Esophagus muscularis mucosa (tissue), 4 donors: ENCODE measurements at regions not wholly inside any gene's neighbourhood (a gene's known extent, or its start where the extent isn't known, plus 50 kb on each side); places are given as distances from the start of the nearest gene placed in this dataset.

Source experiments
- DNase-seq: peaks from one replicate; pipeline ENCODE4 v3.0.0-alpha.2; 2017; ENCODE audit errors: extremely low spot score
- H3K27ac ChIP-seq, 4 donors: fragments of 200-600 bp; sonication (generic); replicated peaks in 1 of 4; 1 replicate in 3 of 4; 2 replicates in 1 of 4; pipeline ENCODE4 v1.5.1; 2016 to 2019; ENCODE audit warnings: mild to moderate bottlenecking in 1 of 4
- H3K27me3 ChIP-seq, 4 donors: fragments of 200-600 bp; sonication (generic); one replicate each; pipeline versions ENCODE4 v1.5.1 to v1.6.0; 2016 to 2019
- H3K36me3 ChIP-seq, 4 donors: fragments of 200-600 bp; sonication (generic); one replicate each; pipeline ENCODE4 v1.5.1; 2016 to 2019
- H3K4me1 ChIP-seq, 4 donors: fragments of 200-600 bp; sonication (generic); one replicate each; pipeline ENCODE4 v1.5.1; 2016 to 2019
- H3K4me3 ChIP-seq, 4 donors: fragments of 200-600 bp; sonication (generic); 1 replicate in 2 of 4; 2 replicates in 2 of 4; pipeline ENCODE4 v1.5.1; 2016 to 2019; ENCODE audit warnings: mild to moderate bottlenecking in 4 of 4, moderate library complexity in 1 of 4
- H3K9me3 ChIP-seq, 4 donors: fragments of 200-600 bp; sonication (generic); 1 replicate in 3 of 4; 2 replicates in 1 of 4; pipeline ENCODE4 v1.5.1; 2016 to 2019
- CTCF ChIP-seq, 3 experiments: fragments of 200-600 bp in 2 of 3; fragments of 450-650 bp in 1 of 3; sonication (generic) in 2 of 3; IDR thresholded peaks; one replicate each; pipeline ENCODE4 v1.5.1; 2017 to 2019; ENCODE audit warnings: antibody characterized with exemption in 3 of 3, mild to moderate bottlenecking in 2 of 3, moderate library complexity in 1 of 3
- EP300 ChIP-seq: sonication (generic); formaldehyde crosslinking; IDR thresholded peaks from one replicate; pipeline ENCODE4 v1.6.1; 2017; ENCODE audit warnings: antibody characterized with exemption
- POLR2A ChIP-seq: fragments of 450-650 bp; IDR thresholded peaks from one replicate; pipeline ENCODE4 v1.6.1; 2017; ENCODE audit warnings: antibody characterized with exemption, moderate library complexity, mild to moderate bottlenecking, low read depth
- POLR2AphosphoS5 ChIP-seq, 2 donors: sonication (generic); formaldehyde crosslinking; IDR thresholded peaks; one replicate each; pipeline ENCODE4 v1.6.1; 2017; ENCODE audit warnings: antibody characterized with exemption in 2 of 2
- WGBS: methylation state at CpG from one replicate; pipeline ENCODE4 v1.1.5; 2018; 5-methylcytosine and 5-hydroxymethylcytosine counted together
- intact Hi-C: fragments of 100-400 bp; cut with DNase I; formaldehyde crosslinking; loops from one replicate; pipeline ENCODE4 v1.15.1; 2023

DNA sequence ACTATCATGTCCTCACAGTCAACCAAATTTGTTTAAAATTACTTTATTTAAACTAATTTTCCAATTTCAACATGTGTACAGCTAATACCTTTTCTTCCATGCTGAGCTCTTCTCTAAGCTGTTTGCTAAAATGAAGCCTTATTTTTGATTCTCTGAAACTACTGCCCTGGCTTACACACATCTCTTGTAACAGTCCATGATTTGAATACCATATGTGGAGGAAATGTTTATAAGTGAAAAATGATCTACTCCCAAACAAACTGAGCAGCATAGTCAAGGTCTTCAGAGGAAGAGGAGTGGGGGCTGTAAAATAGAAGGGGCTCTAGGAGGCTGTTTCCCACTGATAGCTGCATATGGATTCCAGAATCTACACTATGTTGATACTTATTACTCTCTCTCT is 188.7 kb downstream of the ANKRD50 start:
- H3K4me3 ChIP-seq: no peak overlapping the region
- no peaks in the 10 kb centered on the region for H3K27me3 ChIP-seq
- no peak for DNase-seq
- no peak overlapping the region for H3K27ac ChIP-seq
- TF ChIP-seq EP300 (no peak), POLR2AphosphoS5 (IDR thresholded peaks at IDR 0.05) (no peak), CTCF (IDR thresholded peaks at IDR 0.05) (no peak), POLR2A (no peak)
- no peaks in the 10 kb centered on the region for H3K9me3 ChIP-seq
- H3K4me1 ChIP-seq: peaks cover 0 to 5% (median 2%) of the 10 kb centered on the region in 4 donors
- H3K36me3 ChIP-seq: no peaks in the 10 kb centered on the region
- intact Hi-C loops: no loop called here

GRCh38 chr4:124525524-124525923 is 187.0 kb downstream of the ANKRD50 start:
- no peak overlapping the region for H3K27ac ChIP-seq
- H3K4me1 ChIP-seq: peaks cover 0 to 5% (median 2%) of the 10 kb centered on the region in 4 donors
- H3K36me3 ChIP-seq: no peaks in the 10 kb centered on the region
- no peak overlapping the region for H3K4me3 ChIP-seq
- WGBS: 100% methylated on average over 3 of the region's 4 CpGs
- no peak for TF ChIP-seq EP300
- no peak for TF ChIP-seq POLR2AphosphoS5 (IDR thresholded peaks at IDR 0.05)
- TF ChIP-seq POLR2A: no peak
- TF ChIP-seq CTCF (IDR thresholded peaks at IDR 0.05): no peak
- intact Hi-C loops: no loop called here
- H3K9me3 ChIP-seq: no peaks in the 10 kb centered on the region
- no peaks in the 10 kb centered on the region for H3K27me3 ChIP-seq
- DNase-seq: no peak

GRCh38 chr4:124526331-124526730 is 186.2 kb downstream of the ANKRD50 start:
- intact Hi-C loops: no loop called here
- no peaks in the 10 kb centered on the region for H3K9me3 ChIP-seq
- WGBS: 8% methylated on average over 2 of the region's 2 CpGs

GRCh38 chr4:124526769-124527168 is 185.8 kb downstream of the ANKRD50 start:
- intact Hi-C loops: no loop called here

More at GRCh38 chr4:124526331-124526730, 186.2 kb downstream of the ANKRD50 start:
- no peak overlapping the region for H3K27ac ChIP-seq
- no peak overlapping the region for H3K4me3 ChIP-seq
- H3K36me3 ChIP-seq: no peaks in the 10 kb centered on the region
- TF ChIP-seq EP300 (no peak), POLR2AphosphoS5 (IDR thresholded peaks at IDR 0.05) (no peak), CTCF (IDR thresholded peaks at IDR 0.05) (no peak), POLR2A (no peak)
- no peak for DNase-seq
- peaks cover 0 to 5% (median 2%) of the 10 kb centered on the region in 4 donors for H3K4me1 ChIP-seq
- H3K27me3 ChIP-seq: no peaks in the 10 kb centered on the region

More at GRCh38 chr4:124526769-124527168, 185.8 kb downstream of the ANKRD50 start:
- TF ChIP-seq CTCF (IDR thresholded peaks at IDR 0.05) (no peak), POLR2AphosphoS5 (IDR thresholded peaks at IDR 0.05) (no peak), EP300 (no peak), POLR2A (no peak)
- DNase-seq: no peak
- Histone ChIP-seq H3K4me3 (no peak overlapping the region), H3K36me3 (no peaks in the 10 kb centered on the region), H3K9me3 (no peaks in the 10 kb centered on the region), H3K4me1 (peaks cover 0 to 5% (median 2%) of the 10 kb centered on the region in 4 donors), H3K27me3 (no peaks in the 10 kb centered on the region), H3K27ac (no peak overlapping the region)
- 55% methylated on average over 4 of the region's 4 CpGs for WGBS
